Activated T-helper 17 cell treated with anti-CD3 and anti-CD28 coated beads, Interleukin-2, amount 50 U/mL, for 72 hours (primary cell): ENCODE measurements at regions not wholly inside any gene's neighbourhood (a gene's known extent, or its start where the extent isn't known, plus 50 kb on each side); places are given as distances from the start of the nearest gene placed in this dataset.

Source experiments
- ATAC-seq: fragments of 150-1000 bp; cut with Tn5 transposase; replicated peaks from 2 replicates; pipeline ENCODE4 v1.10.0; 2021; ENCODE audit warnings: mild to moderate bottlenecking, moderate library complexity
- H3K27ac Mint-ChIP-seq: one replicate; pipeline ENCODE4 v1.8.0; 2022; ENCODE audit warnings: mixed read lengths
- H3K27me3 Mint-ChIP-seq: one replicate; pipeline ENCODE4 v1.8.0; 2022; ENCODE audit warnings: mixed read lengths
- H3K36me3 Mint-ChIP-seq: one replicate; pipeline ENCODE4 v1.8.0; 2022; ENCODE audit warnings: low read depth, mild to moderate bottlenecking, mixed read lengths
- H3K4me1 Mint-ChIP-seq: one replicate; pipeline ENCODE4 v1.8.0; 2022; ENCODE audit warnings: mixed read lengths
- H3K4me3 Mint-ChIP-seq: one replicate; pipeline ENCODE4 v1.8.0; 2022; ENCODE audit warnings: mild to moderate bottlenecking, mixed read lengths
- H3K9me3 Mint-ChIP-seq: one replicate; pipeline ENCODE4 v1.8.0; 2022; ENCODE audit warnings: mixed read lengths

DNA sequence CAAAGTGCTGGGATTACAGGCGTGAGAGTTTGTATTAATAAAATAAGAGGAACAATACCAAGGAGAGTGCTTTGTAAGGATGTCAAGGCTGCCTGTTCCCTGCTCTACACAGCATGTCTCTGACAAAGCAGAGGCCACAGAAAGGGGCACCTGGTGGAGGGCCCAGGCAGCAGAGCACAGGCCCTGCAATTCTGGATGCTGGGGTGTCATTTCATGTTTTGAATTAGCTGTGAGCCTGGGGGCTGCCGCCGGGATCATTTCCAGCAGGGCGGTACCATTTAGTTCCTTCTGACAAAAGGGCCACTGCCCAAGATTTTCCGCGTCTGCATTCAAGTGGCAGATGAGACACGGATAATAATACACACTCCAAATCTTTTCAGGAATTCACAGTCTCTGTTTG lies 396.9 kb downstream of the GADD45G start:
- no peaks in the 10 kb centered on the region for H3K27me3 Mint-ChIP-seq
- H3K4me1 Mint-ChIP-seq, result peaks cover 17% of the 10 kb centered on the region
- no peaks in the 10 kb centered on the region for H3K9me3 Mint-ChIP-seq
- ATAC-seq, result no peak
- H3K27ac Mint-ChIP-seq, result no peak overlapping the region
- no peak overlapping the region for H3K4me3 Mint-ChIP-seq
- no peaks in the 10 kb centered on the region for H3K36me3 Mint-ChIP-seq

DNA sequence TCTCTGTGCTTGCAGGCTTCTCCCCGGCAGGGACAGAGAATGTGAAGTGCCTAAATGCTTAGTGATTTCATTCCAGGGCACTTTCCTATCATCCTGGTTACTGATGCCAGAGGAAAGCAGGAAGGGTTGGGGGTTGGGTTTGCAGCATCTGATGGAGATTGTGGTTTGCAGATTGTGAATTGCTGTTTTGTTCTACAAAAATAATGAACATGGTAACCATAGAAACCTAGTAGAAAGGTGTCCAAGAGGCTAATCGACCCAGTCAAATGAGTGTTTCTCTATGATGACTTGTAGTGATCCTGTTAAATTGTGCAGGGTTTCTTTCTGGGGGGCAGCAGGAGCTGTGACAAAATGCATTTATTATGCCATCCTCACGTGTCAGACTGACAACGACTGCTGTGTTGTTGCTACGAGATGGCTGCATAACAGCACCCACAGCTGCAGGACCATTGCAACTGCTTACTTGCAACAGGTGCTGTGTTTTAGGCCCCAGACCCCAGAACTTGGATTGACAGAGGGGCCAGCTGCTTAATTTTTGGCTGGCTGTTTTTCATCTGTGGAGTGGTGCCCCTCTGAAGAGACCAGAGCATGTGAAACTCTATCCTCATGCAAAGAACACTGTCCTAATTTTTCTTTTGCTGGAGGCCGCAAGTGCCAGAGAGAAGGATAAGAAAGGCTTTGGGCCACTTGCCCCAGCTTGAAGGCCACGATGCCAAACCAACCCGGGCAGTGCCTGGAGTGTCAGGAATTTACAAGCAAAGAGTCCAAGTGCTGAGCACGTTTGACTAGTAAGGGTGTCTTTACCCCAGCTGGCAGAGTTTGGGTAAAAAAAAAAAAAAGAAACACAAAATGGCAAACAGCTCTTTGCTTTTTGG lies 397.8 kb downstream of the GADD45G start:
- no peaks in the 10 kb centered on the region for H3K27me3 Mint-ChIP-seq
- H3K36me3 Mint-ChIP-seq, result no peaks in the 10 kb centered on the region
- H3K4me3 Mint-ChIP-seq, result no peak overlapping the region
- H3K9me3 Mint-ChIP-seq, result no peaks in the 10 kb centered on the region
- H3K27ac Mint-ChIP-seq, result no peak overlapping the region
- H3K4me1 Mint-ChIP-seq, result peaks cover 17% of the 10 kb centered on the region
- no peak for ATAC-seq

DNA sequence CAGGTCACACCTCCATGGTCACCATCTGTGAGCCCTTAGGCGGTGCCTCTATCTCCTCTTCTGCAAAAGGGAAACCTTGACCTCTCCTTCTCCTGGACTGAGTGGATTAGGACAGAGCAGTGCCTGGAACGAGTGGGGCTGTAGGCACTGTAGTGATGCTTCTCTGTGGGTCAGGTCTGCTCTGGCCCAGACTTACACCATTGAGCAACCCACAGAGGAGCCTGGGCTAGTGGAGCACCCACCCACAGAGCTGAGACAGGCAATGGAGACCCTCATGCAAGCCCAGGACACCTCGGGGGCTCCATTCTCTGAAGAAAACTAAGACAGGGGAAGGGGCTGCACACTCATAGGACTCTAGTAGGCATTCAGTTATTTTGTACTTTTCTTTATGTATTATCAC lies 400.6 kb downstream of the GADD45G start:
- Mint-ChIP-seq H3K36me3 (no peaks in the 10 kb centered on the region), H3K4me1 (peaks cover 7% of the 10 kb centered on the region), H3K27ac (no peak overlapping the region), H3K9me3 (no peaks in the 10 kb centered on the region), H3K27me3 (peaks cover under 1% of the 10 kb centered on the region), H3K4me3 (no peak overlapping the region)
- no peak for ATAC-seq

DNA sequence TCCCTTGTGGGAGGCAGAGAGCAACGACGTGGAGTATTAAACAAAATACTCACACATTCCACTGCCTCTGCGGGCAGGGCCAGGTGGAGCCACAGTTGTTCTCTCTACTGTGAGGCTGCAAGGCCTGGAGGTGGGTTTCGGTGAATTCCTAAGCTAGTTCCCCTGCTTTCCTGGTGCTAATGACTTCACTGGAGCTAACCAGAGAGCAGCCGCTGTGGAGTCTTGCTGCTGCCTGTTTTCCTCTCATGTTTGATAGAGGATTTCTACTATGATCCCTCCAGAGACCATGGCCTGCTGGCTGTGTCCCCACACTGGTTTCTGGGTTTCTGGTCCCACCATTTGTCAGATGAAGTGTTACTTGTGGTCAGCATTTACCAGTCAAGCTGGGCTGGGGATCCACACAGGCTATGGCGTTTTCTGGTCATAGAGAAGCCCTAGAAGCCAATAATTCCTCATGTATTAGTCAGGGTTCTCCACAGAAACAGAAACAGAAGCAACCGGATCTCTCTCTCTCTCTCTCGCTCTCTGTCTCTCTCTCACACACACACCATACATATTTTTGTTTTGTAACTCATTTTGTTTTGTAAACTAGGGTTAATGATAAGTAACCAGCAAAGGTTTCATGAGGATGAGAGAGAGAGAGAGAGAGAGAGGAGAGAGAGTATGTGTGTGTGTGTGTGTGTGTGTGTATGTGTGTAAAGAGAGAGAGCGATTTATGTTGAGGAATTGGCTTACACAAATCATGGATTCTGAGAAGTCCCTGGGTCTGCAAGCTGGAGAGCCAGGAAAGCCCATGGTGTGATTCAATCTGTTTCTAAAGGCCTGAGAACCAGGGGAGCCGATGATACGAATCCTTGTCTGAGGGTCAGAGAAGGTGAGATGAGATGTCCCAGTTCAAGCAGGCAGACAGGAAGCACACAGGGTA lies 403.0 kb downstream of the GADD45G start:
- Mint-ChIP-seq H3K27me3 (peaks cover 7% of the 10 kb centered on the region), H3K36me3 (no peaks in the 10 kb centered on the region), H3K27ac (no peak overlapping the region), H3K9me3 (no peaks in the 10 kb centered on the region), H3K4me1 (no peaks in the 10 kb centered on the region), H3K4me3 (no peak overlapping the region)
- no peak for ATAC-seq

DNA sequence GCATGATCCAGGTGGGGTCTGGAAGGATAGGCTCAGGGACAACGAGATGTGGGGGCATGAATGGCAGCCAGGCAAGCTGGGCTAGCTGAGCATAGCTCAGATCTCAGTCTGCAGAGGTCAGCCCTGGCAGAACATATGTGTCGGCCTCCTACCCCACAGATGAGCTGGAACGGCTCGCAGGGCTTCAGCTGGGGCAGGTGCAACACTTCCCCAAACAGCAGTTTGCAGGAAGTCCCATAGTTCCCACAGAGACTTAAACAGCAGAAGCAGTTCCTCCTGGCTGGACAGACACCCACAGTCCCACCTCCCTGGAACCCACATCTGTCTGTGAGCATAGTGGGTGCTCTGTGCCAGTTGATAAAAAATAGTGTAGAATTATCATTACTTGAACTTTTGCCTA lies 404.6 kb downstream of the GADD45G start:
- H3K27me3 Mint-ChIP-seq, result peaks cover 7% of the 10 kb centered on the region

DNA sequence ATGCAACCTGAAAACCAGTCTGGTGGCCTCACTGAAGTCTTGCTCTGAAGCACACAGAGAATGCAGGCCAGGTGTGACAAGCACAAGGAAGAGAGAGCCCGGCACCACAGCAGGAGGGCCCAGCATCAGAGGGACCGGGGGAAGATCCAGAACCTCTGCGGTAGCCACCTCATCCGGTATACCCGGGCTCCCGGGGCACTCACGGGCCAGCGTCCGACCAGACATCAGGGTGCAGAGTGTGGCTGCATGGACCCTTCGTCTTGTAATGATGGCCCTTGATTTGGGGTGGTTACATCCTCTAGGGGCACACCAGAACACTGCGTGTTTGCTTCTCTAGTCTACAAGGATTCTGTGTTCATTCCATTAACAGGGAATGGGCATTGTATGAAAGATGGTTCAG lies 406.0 kb downstream of the GADD45G start:
- Mint-ChIP-seq H3K4me3 (no peak overlapping the region), H3K27me3 (peaks cover 7% of the 10 kb centered on the region), H3K27ac (no peak overlapping the region), H3K36me3 (no peaks in the 10 kb centered on the region), H3K9me3 (no peaks in the 10 kb centered on the region), H3K4me1 (no peaks in the 10 kb centered on the region)
- no peak for ATAC-seq

More for the DNA sequence above, 404.6 kb downstream of the GADD45G start:
- no peak overlapping the region for H3K27ac Mint-ChIP-seq
- no peaks in the 10 kb centered on the region for H3K36me3 Mint-ChIP-seq
- H3K4me1 Mint-ChIP-seq, result no peaks in the 10 kb centered on the region
- no peaks in the 10 kb centered on the region for H3K9me3 Mint-ChIP-seq
- no peak for ATAC-seq
- H3K4me3 Mint-ChIP-seq, result no peak overlapping the region

DNA sequence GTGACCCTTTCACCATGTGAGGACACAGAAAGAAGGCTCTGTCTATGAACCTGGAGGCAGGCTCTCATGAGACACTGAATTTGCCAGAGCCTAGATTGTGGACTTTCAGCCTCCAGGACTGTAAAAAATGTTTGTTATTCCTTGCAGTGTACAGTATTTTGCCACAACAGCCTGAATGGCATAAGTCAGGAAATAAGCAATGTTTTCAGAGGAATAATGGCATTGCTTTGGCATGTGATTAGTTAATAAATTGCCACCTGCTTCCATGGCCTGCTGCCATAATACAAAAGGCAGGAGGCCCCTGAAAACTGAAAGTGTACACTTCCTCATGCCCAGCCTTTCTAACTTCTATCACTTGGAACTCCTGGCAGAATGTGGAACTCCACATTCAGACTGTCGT lies 408.1 kb downstream of the GADD45G start:
- ATAC-seq, result no peak
- no peak overlapping the region for H3K27ac Mint-ChIP-seq
- H3K4me1 Mint-ChIP-seq, result no peaks in the 10 kb centered on the region
- H3K36me3 Mint-ChIP-seq, result no peaks in the 10 kb centered on the region
- no peak overlapping the region for H3K4me3 Mint-ChIP-seq
- peaks cover 13% of the 10 kb centered on the region for H3K27me3 Mint-ChIP-seq
- no peaks in the 10 kb centered on the region for H3K9me3 Mint-ChIP-seq

DNA sequence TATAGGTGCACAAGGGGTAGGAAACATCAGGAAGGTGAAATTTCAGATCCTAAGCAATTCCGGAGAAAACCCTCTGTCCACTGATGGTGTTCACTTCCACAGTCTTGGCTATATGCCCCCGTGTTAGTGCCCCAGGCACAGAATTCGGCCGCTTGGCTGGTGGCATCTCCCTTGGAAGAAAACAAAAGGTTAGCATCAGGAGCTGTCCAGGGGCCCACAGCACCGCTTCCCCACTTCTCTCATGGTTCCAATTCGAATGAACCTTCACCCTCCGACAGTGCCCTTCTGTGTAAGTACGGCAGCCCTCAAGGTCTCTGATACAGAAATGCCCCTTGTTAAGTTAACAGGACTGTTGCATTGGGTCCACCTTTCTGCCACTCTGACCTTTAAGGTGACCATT lies 409.0 kb downstream of the GADD45G start:
- Mint-ChIP-seq H3K4me3 (no peak overlapping the region), H3K9me3 (no peaks in the 10 kb centered on the region), H3K27me3 (peaks cover 16% of the 10 kb centered on the region), H3K36me3 (no peaks in the 10 kb centered on the region), H3K4me1 (no peaks in the 10 kb centered on the region), H3K27ac (no peak overlapping the region)
- no peak for ATAC-seq

DNA sequence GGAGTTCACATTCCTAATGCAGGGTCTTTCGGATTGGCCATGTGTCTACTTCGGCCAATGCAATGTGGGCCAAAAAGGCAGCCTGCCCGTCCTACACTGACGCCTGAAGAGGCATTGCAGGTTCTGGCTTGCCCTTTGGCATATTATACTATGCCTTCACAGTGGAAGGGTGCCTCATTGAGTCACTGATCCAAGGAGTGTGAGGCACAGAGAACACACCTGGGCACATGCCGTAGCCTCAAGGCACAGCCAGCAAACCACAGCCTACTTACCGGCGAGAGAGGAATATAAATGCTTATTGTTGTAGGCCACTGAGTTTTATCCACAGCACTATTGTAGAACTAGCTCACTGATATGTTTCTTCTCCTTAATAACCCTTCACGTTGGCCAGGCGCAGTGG lies 409.6 kb downstream of the GADD45G start:
- H3K27ac Mint-ChIP-seq, result no peak overlapping the region
- no peak overlapping the region for H3K4me3 Mint-ChIP-seq
- no peaks in the 10 kb centered on the region for H3K36me3 Mint-ChIP-seq
- no peaks in the 10 kb centered on the region for H3K4me1 Mint-ChIP-seq
- peaks cover 17% of the 10 kb centered on the region for H3K27me3 Mint-ChIP-seq
- no peak for ATAC-seq
- no peaks in the 10 kb centered on the region for H3K9me3 Mint-ChIP-seq

DNA sequence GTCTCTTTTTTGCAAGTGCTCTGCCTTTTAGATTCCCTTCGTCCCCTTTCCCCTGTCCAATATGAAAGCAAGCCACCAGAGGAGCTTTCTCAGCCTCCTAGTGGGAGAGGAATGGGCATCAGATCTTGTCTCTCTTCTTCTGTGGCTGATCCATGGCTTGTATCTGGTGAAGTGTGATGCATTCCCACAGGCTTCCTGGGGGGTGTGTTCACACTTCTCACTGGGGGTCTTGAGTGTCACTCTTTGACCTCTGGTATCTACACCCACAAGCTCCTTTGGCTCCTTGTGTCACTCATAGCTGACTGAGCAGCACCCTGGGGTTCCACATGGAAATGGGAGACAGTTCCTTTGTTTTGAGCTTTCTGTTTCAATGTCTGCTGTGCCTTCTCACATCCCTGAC lies 411.5 kb downstream of the GADD45G start:
- peaks cover 15% of the 10 kb centered on the region for H3K27me3 Mint-ChIP-seq
- H3K36me3 Mint-ChIP-seq, result no peaks in the 10 kb centered on the region
- ATAC-seq, result no peak
- H3K4me3 Mint-ChIP-seq, result no peak overlapping the region
- H3K4me1 Mint-ChIP-seq, result no peaks in the 10 kb centered on the region
- no peak overlapping the region for H3K27ac Mint-ChIP-seq
- H3K9me3 Mint-ChIP-seq, result peaks cover under 1% of the 10 kb centered on the region

DNA sequence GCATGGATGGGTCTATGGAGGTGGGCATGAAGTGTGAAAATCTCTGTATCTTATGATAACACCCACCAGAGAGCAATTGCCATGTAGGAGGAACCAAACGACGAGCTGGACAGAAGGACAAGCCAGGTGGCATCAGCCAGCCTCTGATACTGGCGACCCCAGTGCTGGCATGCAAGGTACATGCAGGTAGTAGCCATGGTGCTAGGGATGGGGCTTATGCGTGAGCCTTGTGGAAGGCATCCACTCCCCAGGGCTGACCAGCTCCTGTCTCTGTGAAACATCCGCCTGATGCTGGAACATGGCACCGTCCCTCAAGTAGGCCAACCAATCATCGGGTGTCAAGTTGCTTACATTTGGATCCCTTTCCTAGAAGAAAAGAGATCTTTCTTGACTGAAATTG lies 412.9 kb downstream of the GADD45G start:
- Mint-ChIP-seq H3K27ac (no peak overlapping the region), H3K36me3 (no peaks in the 10 kb centered on the region), H3K9me3 (peaks cover 7% of the 10 kb centered on the region), H3K4me3 (no peak overlapping the region), H3K27me3 (peaks cover 18% of the 10 kb centered on the region), H3K4me1 (no peaks in the 10 kb centered on the region)
- ATAC-seq, result no peak

DNA sequence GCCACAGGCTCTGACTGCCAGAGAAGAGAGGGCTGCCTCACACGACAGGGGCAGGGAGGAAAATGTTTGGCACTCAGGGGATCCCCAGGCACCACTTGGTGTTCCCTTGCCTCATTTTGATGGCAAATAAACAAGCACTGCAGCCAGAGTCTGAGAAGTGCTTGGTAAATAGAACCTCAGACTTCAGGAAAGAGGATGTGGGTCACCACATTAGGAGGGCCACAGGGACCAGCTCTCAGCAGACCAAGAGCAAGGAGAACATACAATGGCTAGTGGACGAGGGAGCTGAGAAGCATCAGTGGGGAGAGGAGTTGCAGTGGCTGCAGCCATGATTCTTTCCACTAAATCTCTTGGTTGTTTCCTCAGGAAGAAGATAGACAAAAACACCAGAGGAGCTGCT lies 413.9 kb downstream of the GADD45G start:
- ATAC-seq, result no peak
- Mint-ChIP-seq H3K9me3 (peaks cover 9% of the 10 kb centered on the region), H3K4me3 (no peak overlapping the region), H3K36me3 (no peaks in the 10 kb centered on the region), H3K4me1 (no peaks in the 10 kb centered on the region), H3K27ac (no peak overlapping the region), H3K27me3 (peaks cover 18% of the 10 kb centered on the region)

DNA sequence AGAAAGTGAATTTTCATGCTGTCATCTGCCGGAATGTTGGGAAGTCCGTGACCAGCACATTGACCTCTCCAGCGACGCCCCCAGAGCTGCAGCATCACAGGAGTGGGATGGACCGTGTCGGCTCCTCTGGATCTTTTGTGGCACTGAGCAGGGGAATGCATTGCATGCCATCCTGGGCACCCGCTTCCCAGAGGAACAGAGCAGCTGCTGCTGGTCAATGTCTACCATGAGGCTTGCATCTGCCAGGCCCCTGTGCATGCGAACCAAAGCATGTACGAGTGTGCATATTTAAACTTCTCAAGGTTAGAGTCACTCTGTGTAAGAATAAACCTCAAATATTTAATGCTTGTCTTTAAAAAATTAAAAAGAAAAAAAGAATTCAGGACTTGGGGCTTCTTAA lies 414.8 kb downstream of the GADD45G start:
- Mint-ChIP-seq H3K4me1 (no peaks in the 10 kb centered on the region), H3K4me3 (no peak overlapping the region), H3K36me3 (no peaks in the 10 kb centered on the region), H3K27me3 (peaks cover 22% of the 10 kb centered on the region), H3K9me3 (peaks cover 9% of the 10 kb centered on the region), H3K27ac (no peak overlapping the region)
- ATAC-seq, result no peak

DNA sequence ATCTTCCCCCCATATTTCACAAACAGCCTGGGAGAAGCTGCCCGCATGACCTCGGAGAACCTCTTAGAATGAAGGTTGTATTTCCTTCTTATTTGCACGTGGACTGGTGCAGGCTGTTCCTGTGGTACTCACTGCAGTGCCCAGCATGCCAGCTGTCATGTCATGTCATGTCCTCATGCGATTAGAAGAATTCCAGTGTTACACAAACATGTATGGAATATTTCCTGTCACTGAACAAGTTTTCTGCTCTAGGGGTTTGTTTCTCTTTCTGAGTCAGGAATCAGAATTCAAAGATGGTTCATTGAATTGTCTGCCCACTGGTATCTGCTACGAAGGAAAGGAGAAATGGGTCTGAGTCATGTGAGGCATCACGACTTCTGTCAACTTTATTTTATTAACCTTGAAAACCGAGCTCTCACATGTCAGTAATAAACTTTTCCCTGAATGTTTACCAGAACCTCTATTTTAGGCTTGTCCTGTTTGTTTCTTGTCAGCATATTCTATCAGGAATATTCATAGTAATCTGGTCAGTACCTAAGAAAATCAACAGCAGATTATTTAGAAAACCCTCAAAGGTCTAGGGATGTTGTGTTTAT lies 415.6 kb downstream of the GADD45G start:
- Mint-ChIP-seq H3K9me3 (peaks cover 9% of the 10 kb centered on the region), H3K27me3 (peaks cover 26% of the 10 kb centered on the region), H3K27ac (no peak overlapping the region), H3K4me3 (no peak overlapping the region), H3K36me3 (no peaks in the 10 kb centered on the region), H3K4me1 (no peaks in the 10 kb centered on the region)
- no peak for ATAC-seq
